Kidney epithelial cell (primary cell): ENCODE measurements at regions not wholly inside any gene's neighbourhood (a gene's known extent, or its start where the extent isn't known, plus 50 kb on each side); places are given as distances from the start of the nearest gene placed in this dataset.

Experiments
- DNase-seq: peaks from one replicate; pipeline ENCODE4 v3.0.0-alpha.2; 2010; ENCODE audit warnings: low read depth
- H3K27me3 ChIP-seq: 2 replicates; pipeline ENCODE4 v1.6.0; 2011; ENCODE audit warnings: low read length; ENCODE audit not compliant: control insufficient read depth, insufficient read depth
- H3K36me3 ChIP-seq: 2 replicates; pipeline ENCODE4 v1.5.1; 2011; ENCODE audit warnings: low read length; ENCODE audit not compliant: control insufficient read depth, insufficient read depth
- H3K4me3 ChIP-seq: 2 replicates; pipeline ENCODE4 v1.5.1; 2011; ENCODE audit warnings: low read depth, mild to moderate bottlenecking, control low read depth, low read length
- CTCF ChIP-seq: IDR thresholded peaks from 2 replicates; pipeline ENCODE4 v1.5.1; 2011; ENCODE audit warnings: mild to moderate bottlenecking, moderate library complexity, low read length, control low read depth, inconsistent platforms; ENCODE audit not compliant: insufficient read depth, poor library complexity, severe bottlenecking

- no peaks in the 10 kb centered on the region for H3K27me3 ChIP-seq
- TF ChIP-seq CTCF: no peak
- DNase-seq: no peak
- H3K36me3 ChIP-seq: no peaks in the 10 kb centered on the region
- no peak overlapping the region for H3K4me3 ChIP-seq
Measured at GRCh38 chrX:117291760-117292159, 824.9 kb downstream of the KLHL13 start.

- Histone ChIP-seq H3K4me3 (no peak overlapping the region), H3K36me3 (no peaks in the 10 kb centered on the region), H3K27me3 (no peaks in the 10 kb centered on the region)
- DNase-seq: no peak
- no peak for TF ChIP-seq CTCF
Measured at GRCh38 chrX:117274965-117275364, 812.2 kb upstream of the CT83 start.
